HEK293 (cell line): ENCODE measurements at regions not wholly inside any gene's neighbourhood (a gene's known extent, or its start where the extent isn't known, plus 50 kb on each side); places are given as distances from the start of the nearest gene placed in this dataset.

Experiments used
- CTCF ChIA-PET: fragments of 350-600 bp; formaldehyde crosslinking; extraction: SDS; loops from one replicate; lab custom pipeline; 2021; ENCODE audit warnings: antibody characterized with exemption; lab: Yijun Ruan, JAX
- POLR2A ChIA-PET: fragments of 300-600 bp; formaldehyde crosslinking; extraction: SDS; loops from one replicate; lab custom pipeline; 2020; ENCODE audit warnings: antibody characterized with exemption, inconsistent platforms; lab: Yijun Ruan, JAX
- H3K27ac ChIP-seq: fragments of 200-500 bp; sonication (Bioruptor generic); 2 replicates; pipeline ENCODE4 v1.5.1; 2014; ENCODE audit warnings: low read depth, low read length, control low read depth, inconsistent platforms; ENCODE audit errors: extremely low read depth
- H3K36me3 ChIP-seq, 2 experiments: fragments of 200-500 bp in 1 of 2; sonication (Bioruptor generic) in 1 of 2; 1 replicate in 1 of 2; 2 replicates in 1 of 2; pipeline ENCODE4 v1.5.1; 2014 to 2017; ENCODE audit warnings: inconsistent platforms in 2 of 2, low read length in 2 of 2; ENCODE audit not compliant: control insufficient read depth in 2 of 2, insufficient read depth in 1 of 2
- H3K4me1 ChIP-seq: fragments of 200-500 bp; sonication (Bioruptor generic); 2 replicates; pipeline ENCODE4 v1.5.1; 2014; ENCODE audit warnings: mild to moderate bottlenecking, low read length, inconsistent platforms; ENCODE audit not compliant: control insufficient read depth, insufficient read depth
- H3K4me3 ChIP-seq: 2 replicates; pipeline ENCODE4 v1.5.1; 2011; ENCODE audit warnings: low read depth, mild to moderate bottlenecking, control low read depth, low read length, moderate library complexity
- H3K9me3 ChIP-seq: fragments of 200-500 bp; sonication (Bioruptor generic); 2 replicates; pipeline ENCODE4 v1.5.1; 2014; ENCODE audit warnings: low read depth, low read length, inconsistent platforms; ENCODE audit not compliant: control insufficient read depth, insufficient read depth
- GLI4 ChIP-seq: fragments of 450-650 bp; formaldehyde crosslinking; IDR thresholded peaks from 2 replicates; pipeline ENCODE4 v1.5.1; 2016; ENCODE audit warnings: missing biosample characterization, missing genetic modification characterization
- MEIS1 ChIP-seq: sonication (generic); formaldehyde crosslinking; IDR thresholded peaks from 2 replicates; pipeline ENCODE4 v1.8.1; 2022; ENCODE audit warnings: missing genetic modification reagents, mild to moderate bottlenecking, borderline replicate concordance
- OSR2 ChIP-seq: fragments of 450-650 bp; formaldehyde crosslinking; IDR thresholded peaks from 2 replicates; pipeline ENCODE4 v1.5.1; 2016; ENCODE audit warnings: missing biosample characterization, missing genetic modification characterization
- SP3 ChIP-seq: fragments of 450-650 bp; formaldehyde crosslinking; IDR thresholded peaks from 2 replicates; pipeline ENCODE4 v1.5.1; 2016; ENCODE audit warnings: missing biosample characterization, missing genetic modification characterization
- ZBTB48 ChIP-seq: fragments of 450-650 bp; formaldehyde crosslinking; IDR thresholded peaks from 2 replicates; pipeline ENCODE4 v1.5.1; 2016; ENCODE audit warnings: missing biosample characterization, missing genetic modification characterization
- ZFP37 ChIP-seq: fragments of 450-650 bp; formaldehyde crosslinking; IDR thresholded peaks from 2 replicates; pipeline ENCODE4 v1.5.1; 2016; ENCODE audit warnings: missing biosample characterization, missing genetic modification characterization
- ZNF138 ChIP-seq: fragments of 450-650 bp; formaldehyde crosslinking; IDR thresholded peaks from 2 replicates; pipeline ENCODE4 v1.5.1; 2016; ENCODE audit warnings: missing biosample characterization, missing genetic modification characterization, borderline replicate concordance
- ZNF146 ChIP-seq: fragments of 450-650 bp; formaldehyde crosslinking; IDR thresholded peaks from 2 replicates; pipeline ENCODE4 v1.5.1; 2016; ENCODE audit warnings: missing biosample characterization, missing genetic modification characterization
- ZNF16 ChIP-seq: fragments of 450-650 bp; formaldehyde crosslinking; IDR thresholded peaks from 2 replicates; pipeline ENCODE4 v1.5.1; 2016; ENCODE audit warnings: low read depth, missing biosample characterization, missing genetic modification characterization
- ZNF169 ChIP-seq: fragments of 450-650 bp; formaldehyde crosslinking; IDR thresholded peaks from 2 replicates; pipeline ENCODE4 v1.5.1; 2016; ENCODE audit warnings: missing biosample characterization, missing genetic modification characterization
- ZNF335 ChIP-seq: fragments of 450-650 bp; formaldehyde crosslinking; conservative IDR thresholded peaks from 2 replicates; pipeline ENCODE4 v1.5.1; 2016; ENCODE audit warnings: missing biosample characterization, missing genetic modification characterization
- ZNF501 ChIP-seq: fragments of 450-650 bp; formaldehyde crosslinking; IDR thresholded peaks from 2 replicates; pipeline ENCODE4 v1.5.1; 2016; ENCODE audit warnings: missing biosample characterization, missing genetic modification characterization
- ZNF561 ChIP-seq: fragments of 450-650 bp; IDR thresholded peaks from 2 replicates; pipeline ENCODE4 v1.5.1; 2018; ENCODE audit warnings: missing biosample characterization, missing genetic modification characterization, borderline replicate concordance
- ZNF585B ChIP-seq: fragments of 450-650 bp; formaldehyde crosslinking; IDR thresholded peaks from 2 replicates; pipeline ENCODE4 v1.5.1; 2016; ENCODE audit warnings: missing biosample characterization, missing genetic modification characterization
- ZNF600 ChIP-seq: fragments of 450-650 bp; formaldehyde crosslinking; IDR thresholded peaks from 2 replicates; pipeline ENCODE4 v1.5.1; 2016; ENCODE audit warnings: missing biosample characterization, missing genetic modification characterization
- ZNF654 ChIP-seq: fragments of 450-650 bp; formaldehyde crosslinking; IDR thresholded peaks from 2 replicates; pipeline ENCODE4 v1.5.1; 2016; ENCODE audit warnings: low read depth, missing biosample characterization, missing genetic modification characterization
- TF ChIP-seq, protein P1 (sequence below): fragments of 450-650 bp; formaldehyde crosslinking; IDR thresholded peaks from 2 replicates; pipeline ENCODE4 v1.5.1; 2017; ENCODE audit warnings: missing biosample characterization, missing genetic modification characterization
- TF ChIP-seq, protein P2 (sequence below): fragments of 450-650 bp; formaldehyde crosslinking; conservative IDR thresholded peaks from 2 replicates; pipeline ENCODE4 v1.5.1; 2016; ENCODE audit warnings: low read depth, missing biosample characterization, missing genetic modification characterization
- TF ChIP-seq, protein P3 (sequence below): fragments of 450-650 bp; formaldehyde crosslinking; IDR thresholded peaks from 2 replicates; pipeline ENCODE4 v1.5.1; 2017; ENCODE audit warnings: missing biosample characterization, missing genetic modification characterization
- TF ChIP-seq, protein P4 (sequence below): fragments of 450-650 bp; formaldehyde crosslinking; IDR thresholded peaks from 2 replicates; pipeline ENCODE4 v1.5.0; 2017; ENCODE audit warnings: missing biosample characterization, missing genetic modification characterization, borderline replicate concordance

DNA sequence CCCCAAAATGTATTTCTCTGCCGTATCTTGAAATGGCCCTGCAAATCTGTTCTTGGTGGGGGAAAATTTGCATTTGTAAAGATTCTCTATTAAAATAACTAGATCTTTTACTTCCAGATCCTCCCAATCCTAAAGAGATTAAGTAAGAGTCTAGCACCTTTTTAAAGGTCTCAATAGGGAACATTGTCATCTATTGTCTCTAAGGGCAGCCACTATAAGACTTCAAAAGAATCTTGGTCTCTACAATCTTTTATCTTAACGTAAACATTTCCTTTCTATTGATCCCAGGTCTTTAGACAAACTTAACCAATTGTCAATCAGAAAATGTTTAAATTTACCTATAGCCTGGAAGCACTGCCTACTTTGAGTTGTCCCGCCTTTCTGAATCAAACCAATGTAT lies 1313.3 kb downstream of the ROBO2 start:
- H3K4me3 ChIP-seq, result no peak overlapping the region
- H3K4me1 ChIP-seq, result no peaks in the 10 kb centered on the region
- no peaks in the 10 kb centered on the region for H3K9me3 ChIP-seq
- POLR2A ChIA-PET, result no interaction called here
- H3K36me3 ChIP-seq, result no peaks in the 10 kb centered on the region
- CTCF ChIA-PET, result no interaction called here
- no peak overlapping the region for H3K27ac ChIP-seq
- TF ChIP-seq ZNF501 (tag by site-specific recombination), result no peak
- TF ChIP-seq ZNF169, result no peak
- TF ChIP-seq MEIS1, result no peak
- TF ChIP-seq ZNF561 (tag by site-specific recombination), result no peak
- TF ChIP-seq ZNF138 (tag by site-specific recombination), result no peak
- TF ChIP-seq, protein P1, sequence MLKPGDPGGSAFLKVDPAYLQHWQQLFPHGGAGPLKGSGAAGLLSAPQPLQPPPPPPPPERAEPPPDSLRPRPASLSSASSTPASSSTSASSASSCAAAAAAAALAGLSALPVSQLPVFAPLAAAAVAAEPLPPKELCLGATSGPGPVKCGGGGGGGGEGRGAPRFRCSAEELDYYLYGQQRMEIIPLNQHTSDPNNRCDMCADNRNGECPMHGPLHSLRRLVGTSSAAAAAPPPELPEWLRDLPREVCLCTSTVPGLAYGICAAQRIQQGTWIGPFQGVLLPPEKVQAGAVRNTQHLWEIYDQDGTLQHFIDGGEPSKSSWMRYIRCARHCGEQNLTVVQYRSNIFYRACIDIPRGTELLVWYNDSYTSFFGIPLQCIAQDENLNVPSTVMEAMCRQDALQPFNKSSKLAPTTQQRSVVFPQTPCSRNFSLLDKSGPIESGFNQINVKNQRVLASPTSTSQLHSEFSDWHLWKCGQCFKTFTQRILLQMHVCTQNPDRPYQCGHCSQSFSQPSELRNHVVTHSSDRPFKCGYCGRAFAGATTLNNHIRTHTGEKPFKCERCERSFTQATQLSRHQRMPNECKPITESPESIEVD (tag by site-specific recombination), result no peak
- TF ChIP-seq, protein P2, sequence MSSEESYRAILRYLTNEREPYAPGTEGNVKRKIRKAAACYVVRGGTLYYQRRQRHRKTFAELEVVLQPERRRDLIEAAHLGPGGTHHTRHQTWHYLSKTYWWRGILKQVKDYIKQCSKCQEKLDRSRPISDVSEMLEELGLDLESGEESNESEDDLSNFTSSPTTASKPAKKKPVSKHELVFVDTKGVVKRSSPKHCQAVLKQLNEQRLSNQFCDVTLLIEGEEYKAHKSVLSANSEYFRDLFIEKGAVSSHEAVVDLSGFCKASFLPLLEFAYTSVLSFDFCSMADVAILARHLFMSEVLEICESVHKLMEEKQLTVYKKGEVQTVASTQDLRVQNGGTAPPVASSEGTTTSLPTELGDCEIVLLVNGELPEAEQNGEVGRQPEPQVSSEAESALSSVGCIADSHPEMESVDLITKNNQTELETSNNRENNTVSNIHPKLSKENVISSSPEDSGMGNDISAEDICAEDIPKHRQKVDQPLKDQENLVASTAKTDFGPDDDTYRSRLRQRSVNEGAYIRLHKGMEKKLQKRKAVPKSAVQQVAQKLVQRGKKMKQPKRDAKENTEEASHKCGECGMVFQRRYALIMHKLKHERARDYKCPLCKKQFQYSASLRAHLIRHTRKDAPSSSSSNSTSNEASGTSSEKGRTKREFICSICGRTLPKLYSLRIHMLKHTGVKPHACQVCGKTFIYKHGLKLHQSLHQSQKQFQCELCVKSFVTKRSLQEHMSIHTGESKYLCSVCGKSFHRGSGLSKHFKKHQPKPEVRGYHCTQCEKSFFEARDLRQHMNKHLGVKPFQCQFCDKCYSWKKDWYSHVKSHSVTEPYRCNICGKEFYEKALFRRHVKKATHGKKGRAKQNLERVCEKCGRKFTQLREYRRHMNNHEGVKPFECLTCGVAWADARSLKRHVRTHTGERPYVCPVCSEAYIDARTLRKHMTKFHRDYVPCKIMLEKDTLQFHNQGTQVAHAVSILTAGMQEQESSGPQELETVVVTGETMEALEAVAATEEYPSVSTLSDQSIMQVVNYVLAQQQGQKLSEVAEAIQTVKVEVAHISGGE (tag by site-specific recombination), result no peak
- no peak for TF ChIP-seq ZBTB48 (tag by site-specific recombination)
- TF ChIP-seq, protein P3, sequence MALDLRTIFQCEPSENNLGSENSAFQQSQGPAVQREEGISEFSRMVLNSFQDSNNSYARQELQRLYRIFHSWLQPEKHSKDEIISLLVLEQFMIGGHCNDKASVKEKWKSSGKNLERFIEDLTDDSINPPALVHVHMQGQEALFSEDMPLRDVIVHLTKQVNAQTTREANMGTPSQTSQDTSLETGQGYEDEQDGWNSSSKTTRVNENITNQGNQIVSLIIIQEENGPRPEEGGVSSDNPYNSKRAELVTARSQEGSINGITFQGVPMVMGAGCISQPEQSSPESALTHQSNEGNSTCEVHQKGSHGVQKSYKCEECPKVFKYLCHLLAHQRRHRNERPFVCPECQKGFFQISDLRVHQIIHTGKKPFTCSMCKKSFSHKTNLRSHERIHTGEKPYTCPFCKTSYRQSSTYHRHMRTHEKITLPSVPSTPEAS (tag by site-specific recombination), result no peak
- TF ChIP-seq, protein P4, sequence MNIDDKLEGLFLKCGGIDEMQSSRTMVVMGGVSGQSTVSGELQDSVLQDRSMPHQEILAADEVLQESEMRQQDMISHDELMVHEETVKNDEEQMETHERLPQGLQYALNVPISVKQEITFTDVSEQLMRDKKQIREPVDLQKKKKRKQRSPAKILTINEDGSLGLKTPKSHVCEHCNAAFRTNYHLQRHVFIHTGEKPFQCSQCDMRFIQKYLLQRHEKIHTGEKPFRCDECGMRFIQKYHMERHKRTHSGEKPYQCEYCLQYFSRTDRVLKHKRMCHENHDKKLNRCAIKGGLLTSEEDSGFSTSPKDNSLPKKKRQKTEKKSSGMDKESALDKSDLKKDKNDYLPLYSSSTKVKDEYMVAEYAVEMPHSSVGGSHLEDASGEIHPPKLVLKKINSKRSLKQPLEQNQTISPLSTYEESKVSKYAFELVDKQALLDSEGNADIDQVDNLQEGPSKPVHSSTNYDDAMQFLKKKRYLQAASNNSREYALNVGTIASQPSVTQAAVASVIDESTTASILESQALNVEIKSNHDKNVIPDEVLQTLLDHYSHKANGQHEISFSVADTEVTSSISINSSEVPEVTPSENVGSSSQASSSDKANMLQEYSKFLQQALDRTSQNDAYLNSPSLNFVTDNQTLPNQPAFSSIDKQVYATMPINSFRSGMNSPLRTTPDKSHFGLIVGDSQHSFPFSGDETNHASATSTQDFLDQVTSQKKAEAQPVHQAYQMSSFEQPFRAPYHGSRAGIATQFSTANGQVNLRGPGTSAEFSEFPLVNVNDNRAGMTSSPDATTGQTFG, result no peak
- TF ChIP-seq ZNF600 (tag by site-specific recombination), result no peak
- no peak for TF ChIP-seq ZNF335 (tag by site-specific recombination)
- TF ChIP-seq ZNF585B (tag by site-specific recombination), result no peak
- TF ChIP-seq GLI4, result no peak
- TF ChIP-seq OSR2 (tag by site-specific recombination), result no peak
- no peak for TF ChIP-seq ZFP37 (tag by site-specific recombination)
- no peak for TF ChIP-seq ZNF16 (tag by site-specific recombination)
- no peak for TF ChIP-seq ZNF654 (tag by site-specific recombination)
- no peak for TF ChIP-seq ZNF146 (tag by site-specific recombination)
- TF ChIP-seq SP3 (tag by site-specific recombination), result no peak
